Stomach (tissue), 4 donors: ENCODE measurements at regions not wholly inside any gene's neighbourhood (a gene's known extent, or its start where the extent isn't known, plus 50 kb on each side); places are given as distances from the start of the nearest gene placed in this dataset.

ENCODE experiments used
- CTCF ChIP-seq, 7 experiments: fragments of 450-650 bp in 4 of 7; fragments of 200-600 bp in 3 of 7; sonication (generic) in 3 of 7; IDR thresholded peaks; one replicate each; pipeline ENCODE4 v1.5.1; 2016 to 2019; ENCODE audit warnings: antibody characterized with exemption in 7 of 7, control low read depth in 2 of 7, mild to moderate bottlenecking in 1 of 7
- EP300 ChIP-seq: sonication (generic); formaldehyde crosslinking; IDR thresholded peaks from one replicate; pipeline ENCODE4 v1.6.1; 2017; ENCODE audit warnings: antibody characterized with exemption

- TF ChIP-seq EP300 (no peak), CTCF (IDR thresholded peaks at IDR 0.05) (no peak)
Measured at GRCh38 chr5:167425161-167425560, 866.3 kb upstream of the WWC1 start.
